Renal cortical epithelial cell (primary cell): ENCODE measurements at regions not wholly inside any gene's neighbourhood (a gene's known extent, or its start where the extent isn't known, plus 50 kb on each side); places are given as distances from the start of the nearest gene placed in this dataset.

ENCODE experiments used
- DNase-seq: peaks from one replicate; pipeline ENCODE4 v3.0.0-alpha.2; 2011; ENCODE audit warnings: low read depth

DNA sequence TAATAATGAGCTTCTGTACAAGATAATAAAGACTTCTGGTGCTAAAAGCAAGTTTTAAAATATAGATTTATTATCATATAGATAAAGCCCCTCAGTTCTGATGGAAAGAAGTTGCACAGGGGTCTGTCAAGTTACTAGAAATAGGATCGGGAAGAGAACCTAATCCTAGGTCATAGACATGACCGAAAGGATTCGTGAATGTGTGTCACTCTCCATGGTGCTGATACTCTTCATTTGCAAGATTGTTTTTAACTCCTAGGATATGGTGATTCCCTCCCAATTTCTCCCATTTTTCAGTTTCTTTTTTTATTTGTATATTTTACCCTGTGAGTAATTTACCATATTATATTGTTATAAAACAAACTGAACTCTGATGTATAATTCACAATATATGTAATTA is 58.9 kb upstream of the CTNNA2 start:
- DNase-seq: no peak

DNA sequence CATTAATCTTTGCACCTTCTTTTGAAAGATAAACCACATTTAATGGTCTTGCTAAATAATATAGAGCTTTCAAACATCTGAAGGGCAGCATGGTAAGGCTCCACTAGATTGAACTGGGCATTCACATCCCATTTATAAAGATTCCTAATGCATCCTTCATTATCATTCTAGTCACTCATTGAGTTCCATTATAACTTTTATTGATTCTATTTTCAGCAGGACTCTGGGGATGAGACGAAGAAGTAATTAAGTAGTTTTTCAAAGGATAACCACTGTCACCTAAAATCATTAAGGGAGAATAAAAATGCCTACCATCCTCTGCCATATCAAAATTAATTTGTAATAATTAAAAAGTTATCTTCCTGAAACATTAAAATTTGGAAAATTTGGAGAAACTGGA is 60.2 kb upstream of the CTNNA2 start:
- DNase-seq: no peak

DNA sequence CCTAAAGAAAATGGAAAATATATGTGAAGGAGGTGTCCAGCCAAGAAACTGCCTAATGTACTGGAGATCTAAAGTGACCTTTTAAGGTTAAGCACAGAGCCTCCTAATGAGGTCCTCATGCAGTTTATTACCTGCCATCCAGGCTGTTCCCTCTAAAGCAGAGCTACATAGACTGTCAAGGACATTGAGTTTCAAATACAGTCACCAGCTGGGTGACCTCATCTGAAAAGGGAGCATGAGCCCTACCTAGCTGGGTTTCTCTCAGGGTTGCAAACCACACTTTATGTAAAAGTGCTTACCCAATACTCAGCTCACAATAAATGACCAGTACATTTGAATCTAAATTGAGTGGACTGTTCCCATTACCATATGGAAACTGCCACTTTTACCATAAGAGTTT is 65.4 kb upstream of the CTNNA2 start:
- no peak for DNase-seq

DNA sequence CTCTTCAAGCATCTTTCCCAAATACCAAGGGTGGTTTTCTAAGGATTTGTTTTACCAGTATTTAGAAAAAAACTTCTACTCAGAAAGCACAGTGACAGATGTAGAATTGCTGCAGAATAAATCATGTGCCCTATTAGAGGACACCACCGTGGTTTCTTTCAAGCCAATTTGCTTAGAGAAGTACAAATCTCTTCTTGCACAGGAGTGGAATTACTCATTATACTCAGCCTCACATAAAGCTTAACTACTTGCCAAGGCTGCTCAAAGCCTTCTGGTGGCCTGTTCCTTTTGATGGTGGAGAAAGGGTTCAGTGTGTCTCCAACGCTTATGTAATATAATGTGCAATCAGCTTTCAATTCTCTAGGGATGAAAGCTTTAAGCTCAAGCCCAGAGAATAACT is 66.5 kb upstream of the CTNNA2 start:
- DNase-seq: no peak

DNA sequence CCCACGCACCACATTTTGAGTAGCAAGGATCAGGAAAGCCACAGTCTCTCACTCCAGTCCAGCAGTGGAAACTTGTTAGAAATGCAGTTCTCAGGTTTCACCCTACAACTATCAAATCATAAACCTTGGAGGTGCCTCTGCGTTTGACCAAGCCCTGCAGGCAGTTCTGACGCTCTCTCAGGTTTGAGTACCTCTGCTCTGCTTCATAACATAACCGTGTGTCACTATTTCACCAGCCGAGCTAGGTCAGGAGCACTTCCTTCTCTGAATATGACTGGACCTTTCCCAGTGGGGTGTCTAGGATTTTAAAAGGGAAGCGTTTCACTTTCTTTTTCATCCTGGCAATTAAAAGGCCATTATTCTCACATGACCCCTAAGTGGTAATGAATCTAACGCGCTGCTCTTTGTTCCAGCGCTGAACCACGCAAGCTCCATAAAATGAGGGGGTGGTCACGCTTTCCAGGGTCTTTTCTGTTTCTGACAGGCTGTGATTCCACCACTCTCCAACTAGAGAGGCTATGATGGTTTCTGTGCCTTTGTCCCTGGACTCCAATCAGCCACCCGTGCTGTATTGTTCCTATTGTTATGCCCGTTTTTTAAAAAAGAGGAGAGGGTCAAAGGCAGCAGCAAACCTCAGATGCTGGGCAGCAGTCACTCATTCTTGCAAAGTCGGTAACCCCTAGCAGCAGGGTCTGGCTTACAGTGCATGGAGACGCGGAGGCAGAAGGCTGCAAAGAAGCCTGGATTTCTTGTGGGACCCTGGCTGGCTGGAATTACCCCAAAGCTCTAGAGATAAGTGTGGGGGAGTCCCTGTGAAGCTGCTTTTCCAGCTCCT is 75.2 kb upstream of the CTNNA2 start:
- peak; percentile 31 for DNase-seq

DNA sequence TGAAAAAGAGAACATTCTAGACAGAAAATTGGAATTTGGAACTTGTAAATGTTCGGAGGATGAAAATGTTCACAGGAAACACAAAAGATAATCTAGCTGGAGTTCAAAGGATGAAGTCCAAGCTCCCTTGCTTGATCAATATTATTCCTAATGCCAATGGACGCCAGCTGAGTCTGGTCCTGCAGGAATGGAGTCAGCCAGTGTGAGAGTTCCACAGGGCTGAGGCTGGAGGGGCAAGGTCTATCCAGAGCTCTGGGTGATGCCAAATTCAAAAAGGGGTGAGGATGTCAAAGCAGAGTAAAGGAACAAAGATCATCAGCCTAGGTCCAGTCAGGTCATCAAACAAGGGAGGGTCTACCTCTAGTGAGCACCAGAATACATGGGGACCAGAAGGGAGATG is 78.5 kb upstream of the CTNNA2 start:
- DNase-seq: no peak

DNA sequence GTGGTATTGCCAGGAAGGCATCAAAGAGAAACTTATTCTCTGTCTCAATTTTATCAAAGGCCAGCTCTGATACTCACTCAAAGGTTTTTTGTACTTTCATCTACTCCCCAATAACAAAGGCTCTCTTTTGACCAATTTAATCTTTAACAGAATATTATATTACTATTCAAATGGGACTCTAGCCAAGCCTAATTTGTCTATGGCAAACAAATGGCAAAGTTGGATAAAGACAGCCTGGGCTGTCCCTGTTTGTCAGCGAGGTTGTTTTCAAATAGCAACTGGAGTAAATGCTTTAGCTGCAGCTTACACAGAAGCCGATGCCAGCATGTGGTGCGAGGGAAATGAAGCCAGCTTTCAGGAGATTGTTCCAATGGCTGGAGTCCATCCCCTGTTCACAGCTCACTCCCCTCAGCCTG is 80.1 kb upstream of the CTNNA2 start:
- DNase-seq: no peak

DNA sequence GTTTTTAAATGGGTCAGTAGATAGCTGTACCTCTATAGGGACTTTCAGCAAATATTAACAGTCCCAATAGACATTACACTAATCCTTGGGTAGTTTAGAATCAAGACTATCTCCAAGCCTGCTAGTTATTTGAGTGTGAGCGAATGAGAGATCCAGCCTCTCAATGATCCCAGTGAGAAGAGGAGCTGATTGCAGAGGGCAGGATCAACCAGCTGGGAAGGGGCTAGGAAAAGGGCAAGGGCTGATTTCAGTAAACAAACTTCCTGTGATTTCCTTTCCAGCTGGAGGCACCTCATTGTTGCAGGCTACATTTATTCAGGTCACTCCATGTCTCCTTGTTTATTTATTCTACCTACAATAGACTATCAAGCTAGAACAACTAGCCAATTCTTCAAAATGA is 84.1 kb upstream of the CTNNA2 start:
- DNase-seq: no peak

DNA sequence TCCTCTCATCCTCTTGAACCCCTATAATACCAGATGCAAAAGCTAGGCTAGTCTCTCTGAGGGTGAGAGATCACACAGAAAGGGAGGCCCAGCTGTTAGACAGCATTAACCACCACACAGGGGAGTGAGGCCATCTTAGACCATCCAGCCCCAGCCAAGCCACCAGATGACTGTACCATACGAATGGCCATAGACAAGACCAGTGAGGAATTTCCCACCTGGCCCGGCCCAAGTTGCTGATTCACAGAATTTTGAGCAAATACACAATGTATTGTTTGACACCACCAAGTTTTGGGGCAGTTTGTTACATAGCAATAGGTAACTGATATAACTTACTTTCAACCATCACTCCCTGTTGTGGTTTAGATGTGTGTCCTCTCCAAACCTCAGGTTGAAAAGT is 98.2 kb upstream of the CTNNA2 start:
- DNase-seq: no peak

DNA sequence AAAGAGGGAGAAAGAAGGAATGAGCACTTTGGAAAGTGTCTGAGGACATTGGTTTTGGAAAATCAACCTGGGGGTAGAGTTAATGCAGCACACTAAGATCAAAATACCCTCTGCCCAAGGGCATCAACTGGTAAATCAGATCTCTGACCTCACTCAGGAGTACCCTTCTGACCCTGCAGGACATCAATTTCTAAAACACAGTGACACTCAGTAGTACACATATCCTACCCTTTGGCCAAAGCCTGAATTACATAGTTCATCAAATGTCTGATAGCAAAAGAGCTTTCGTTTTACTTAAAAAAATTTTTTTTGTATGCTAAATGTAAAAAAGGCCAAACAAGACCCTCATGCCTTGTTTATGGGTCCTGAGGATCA is 118.4 kb upstream of the CTNNA2 start:
- no peak for DNase-seq

DNA sequence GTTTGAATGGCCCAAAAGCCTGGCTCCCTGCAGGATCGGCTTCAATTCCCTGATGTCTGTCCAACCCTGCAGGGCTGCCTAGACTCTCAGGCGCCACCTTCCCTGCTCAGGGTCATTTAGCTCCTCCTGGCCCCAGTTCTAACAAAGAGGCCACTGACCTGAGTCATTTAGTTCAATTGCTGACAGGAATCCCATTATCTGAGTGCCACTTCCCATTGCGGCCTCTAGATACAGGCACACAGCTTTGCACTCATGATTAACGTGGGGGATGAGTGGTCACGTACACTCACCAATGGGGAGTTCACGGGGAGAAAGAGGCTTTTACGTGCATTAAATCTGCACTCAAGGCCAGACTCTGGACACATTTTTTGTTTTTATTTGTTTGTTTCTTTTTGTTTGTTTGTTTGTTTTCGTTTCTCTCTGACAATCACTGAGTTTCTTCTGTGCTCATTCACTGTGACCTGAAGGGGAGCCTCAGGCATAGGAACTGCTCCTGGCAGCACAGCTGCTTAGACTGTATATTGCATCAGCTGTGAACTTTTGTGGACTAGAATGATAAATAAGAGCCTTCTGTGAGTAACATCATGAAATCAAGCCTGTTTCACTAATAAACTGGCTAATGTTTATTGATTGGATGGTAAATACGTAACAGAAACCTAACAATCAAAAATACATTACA is 118.9 kb upstream of the CTNNA2 start:
- DNase-seq: no peak

DNA sequence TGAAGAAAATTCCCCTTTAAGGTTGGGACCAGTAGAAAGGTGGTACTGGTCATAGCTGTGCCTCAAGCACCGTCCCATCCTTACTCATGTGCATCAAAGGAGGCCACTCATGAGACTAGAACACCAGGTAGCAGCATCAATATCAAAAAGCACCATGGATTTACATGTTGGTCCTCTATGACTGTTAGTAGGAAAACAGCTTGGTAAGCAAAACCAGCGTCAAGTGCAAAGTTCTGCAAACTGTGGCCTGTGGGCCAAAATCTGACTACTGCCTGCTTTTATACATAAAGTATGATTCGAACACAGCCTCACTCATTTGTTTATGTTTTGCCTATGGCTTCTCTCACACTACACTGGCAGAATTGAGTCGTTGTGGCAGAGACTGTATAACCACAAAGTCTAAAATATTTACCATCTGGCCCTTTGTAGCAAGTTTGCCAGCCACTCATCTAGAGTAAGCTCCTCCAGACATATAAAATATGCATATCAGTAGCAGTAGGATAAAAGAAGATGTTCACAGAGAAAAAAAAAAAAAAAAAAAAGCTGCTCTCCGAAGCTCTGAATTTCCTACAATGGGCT is 119.7 kb upstream of the CTNNA2 start:
- DNase-seq: no peak

DNA sequence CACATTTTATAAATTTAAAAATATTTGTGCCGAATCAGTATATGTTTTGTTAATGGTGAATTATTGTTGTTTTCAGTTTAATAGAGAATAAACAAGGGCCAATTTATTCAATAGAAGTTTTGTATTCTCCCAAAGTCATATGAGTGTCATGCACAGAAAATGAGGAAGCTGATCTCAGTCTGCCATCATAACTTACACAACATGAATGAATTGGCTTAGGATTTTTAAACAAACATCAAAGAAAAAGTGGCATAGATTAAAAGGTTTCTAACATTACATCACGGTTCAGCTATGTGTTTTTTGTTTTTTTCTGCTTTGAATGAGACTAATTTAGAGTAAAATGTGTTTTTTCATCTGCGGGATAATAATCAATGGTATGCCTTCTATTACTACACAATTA is 123.4 kb upstream of the CTNNA2 start:
- no peak for DNase-seq

DNA sequence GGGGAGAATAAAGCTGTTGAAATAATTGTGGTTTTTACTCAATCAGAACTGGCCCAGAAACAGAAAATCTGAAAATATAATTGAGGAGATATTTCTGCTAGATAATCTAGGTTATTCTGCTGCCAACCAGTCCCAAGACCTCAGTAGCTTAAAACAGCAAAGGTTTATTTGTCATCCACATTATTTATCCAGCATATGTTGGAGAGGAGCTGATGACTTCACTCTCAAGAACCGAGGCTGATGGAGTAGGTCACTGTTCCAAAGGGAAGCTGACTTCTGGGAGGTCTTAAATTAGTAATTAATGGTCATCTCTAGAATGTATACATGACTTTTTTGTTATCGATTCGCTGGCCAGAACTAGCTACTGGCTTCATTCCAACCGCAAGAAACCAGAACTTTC is 124.8 kb upstream of the CTNNA2 start:
- no peak for DNase-seq

DNA sequence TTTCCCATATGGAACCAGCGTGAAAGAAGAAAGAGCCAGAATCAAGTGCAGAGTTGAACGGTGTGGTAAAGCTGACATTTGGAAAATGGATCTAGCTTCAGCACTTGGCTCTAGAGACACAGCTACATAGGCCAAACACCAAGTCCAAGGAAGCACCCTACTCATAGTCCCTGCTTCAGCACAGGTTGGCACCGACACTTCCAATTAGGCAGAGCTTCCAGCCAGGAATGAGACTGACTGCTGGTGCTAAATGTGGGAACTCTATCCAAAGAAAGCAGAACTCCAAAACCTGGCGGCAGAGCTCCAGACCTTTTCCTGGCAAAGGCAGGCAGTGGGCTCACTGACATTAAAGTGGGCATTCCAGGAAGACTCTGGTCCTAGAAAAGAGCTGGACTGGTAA is 125.4 kb upstream of the CTNNA2 start:
- no peak for DNase-seq

DNA sequence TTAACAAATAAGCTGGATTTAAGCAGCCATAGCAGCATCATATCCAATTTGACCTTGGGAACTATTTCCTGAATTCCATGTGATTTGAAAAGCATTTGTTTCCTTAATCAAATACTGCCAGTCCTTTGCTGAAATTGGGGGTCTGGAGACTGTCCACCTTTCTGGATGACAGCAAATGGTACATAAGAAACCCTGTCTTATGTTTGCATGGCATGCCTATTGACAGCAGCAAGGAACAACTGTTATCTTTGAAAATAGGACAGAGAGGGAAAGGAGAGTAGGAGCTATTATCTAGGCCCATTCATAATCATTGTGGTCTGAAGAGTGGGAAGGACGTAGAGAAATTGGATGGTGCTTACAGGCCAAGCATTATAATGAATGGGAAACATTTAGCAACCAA is 129.2 kb upstream of the CTNNA2 start:
- DNase-seq: no peak

DNA sequence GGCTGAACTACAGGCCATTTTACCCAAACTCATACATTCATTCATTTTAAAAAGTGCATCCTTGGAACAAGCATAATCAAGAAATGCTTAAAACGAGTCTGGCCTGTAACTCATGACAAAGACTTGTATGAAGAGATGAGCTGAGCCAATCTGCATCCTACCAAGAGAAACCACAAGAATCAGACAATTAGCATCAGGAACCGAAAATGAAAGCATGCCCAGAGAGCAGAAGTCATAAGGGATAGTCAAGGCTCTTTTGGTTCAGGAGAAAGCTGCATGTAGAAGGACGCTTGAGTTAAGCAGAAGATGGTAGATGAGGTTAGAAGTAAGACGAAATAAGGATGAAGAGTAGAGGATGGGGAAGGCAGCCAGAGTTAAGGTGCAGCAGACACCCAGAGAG is 137.0 kb upstream of the CTNNA2 start:
- DNase-seq: no peak

DNA sequence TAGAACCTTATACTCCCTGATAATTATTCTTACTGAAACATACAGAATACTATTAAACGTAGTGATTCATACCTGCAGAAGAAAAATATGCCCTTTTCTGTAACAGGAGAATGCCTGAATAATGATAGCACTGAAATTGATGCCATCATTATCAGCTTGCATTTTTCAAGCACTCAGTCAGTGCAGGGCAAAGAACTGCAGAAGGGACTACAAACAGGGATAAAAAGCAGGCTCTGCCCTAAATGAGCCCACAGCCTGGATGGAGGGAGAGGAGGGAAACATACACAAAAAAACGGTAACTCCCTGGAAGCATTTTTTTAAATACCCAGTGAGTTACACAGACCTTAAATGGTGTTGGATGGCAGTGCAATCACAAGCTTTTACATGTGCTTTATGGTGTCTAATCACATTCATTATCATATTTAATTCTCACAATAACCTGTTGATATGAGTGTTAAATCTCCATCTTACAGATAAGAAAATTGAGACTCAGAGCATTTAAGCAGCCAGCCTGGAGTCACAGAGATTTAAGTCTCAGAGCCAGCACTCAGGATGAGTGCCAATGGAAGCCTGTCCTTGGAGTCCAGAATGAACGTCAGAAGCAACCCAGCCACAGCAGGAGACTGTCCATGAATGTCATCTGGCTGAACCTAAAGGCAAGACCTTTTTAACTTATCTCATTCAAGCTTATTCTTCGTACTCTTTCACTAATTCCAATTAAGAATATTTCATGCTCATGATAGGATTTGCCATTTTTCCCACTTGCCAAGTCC is 139.3 kb upstream of the CTNNA2 start:
- DNase-seq: no peak

DNA sequence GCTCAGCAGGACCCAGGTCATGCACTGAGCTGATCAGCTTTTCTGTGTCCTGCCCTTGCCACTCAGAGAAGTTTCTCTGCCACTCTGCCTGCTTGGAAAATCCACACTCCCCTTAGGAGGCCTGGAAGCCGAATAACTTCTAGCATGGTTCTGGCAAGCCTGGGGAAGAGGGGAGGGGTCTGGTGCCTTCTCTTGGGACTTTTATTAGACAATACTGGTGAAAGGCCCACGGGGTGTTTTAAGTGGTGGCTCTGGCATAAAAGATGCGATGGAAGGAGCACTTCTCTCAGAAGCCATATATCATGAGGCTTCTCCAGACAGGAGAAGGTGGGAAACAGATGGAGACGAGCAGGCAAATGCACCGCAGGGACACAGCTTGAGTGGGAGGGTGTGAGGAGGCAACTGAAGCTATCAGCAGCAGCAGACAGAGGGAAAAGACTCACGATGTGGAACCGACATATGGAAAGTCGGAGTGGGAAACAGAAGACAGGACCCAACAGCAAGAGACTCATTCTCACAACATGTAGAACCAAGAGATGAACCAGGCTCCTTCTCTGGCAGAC is 141.8 kb upstream of the CTNNA2 start:
- DNase-seq: no peak

DNA sequence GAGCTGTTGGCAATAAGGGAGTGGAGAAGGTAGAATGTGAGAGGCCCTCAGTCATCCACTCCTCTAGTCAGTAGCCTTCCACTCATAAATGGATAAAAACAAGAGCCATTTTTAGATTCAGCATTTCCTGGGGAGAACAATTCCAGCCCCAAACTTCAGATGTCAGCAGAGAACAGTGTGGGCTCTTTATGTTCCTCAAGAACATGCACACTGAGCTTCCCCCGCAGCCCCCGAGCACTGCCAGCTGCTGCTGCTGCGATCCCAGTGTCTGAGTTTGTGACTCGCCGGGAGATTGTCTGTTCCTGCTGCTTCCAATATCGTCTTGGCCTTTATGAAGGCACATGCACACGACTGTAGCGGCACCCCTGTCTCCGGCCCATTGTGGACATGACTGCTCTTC is 143.7 kb upstream of the CTNNA2 start:
- no peak for DNase-seq

DNA sequence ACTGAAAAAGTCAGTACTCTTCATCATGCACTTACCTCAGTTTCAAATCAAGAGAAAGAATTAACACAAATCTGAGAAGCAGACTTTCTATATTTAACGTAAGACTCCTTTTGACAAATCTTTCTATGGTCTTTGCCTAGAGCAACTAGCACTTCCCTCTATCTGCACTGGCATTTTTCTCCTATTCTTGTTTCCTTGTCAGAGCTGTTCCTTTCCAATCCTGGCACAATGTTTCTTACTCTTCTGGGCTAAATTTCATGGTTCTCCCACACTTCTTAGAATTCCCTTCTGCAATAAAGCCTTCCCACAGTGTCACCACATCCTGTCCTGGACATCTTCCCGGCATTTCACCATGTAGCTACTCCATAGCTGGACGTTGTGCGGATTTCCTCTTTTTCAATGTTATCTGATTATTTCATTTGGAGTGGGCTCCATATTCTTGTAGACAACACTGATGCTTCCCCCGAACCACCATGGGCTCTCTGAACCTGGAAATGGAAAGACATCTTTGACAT is 144.7 kb upstream of the CTNNA2 start:
- DNase-seq: no peak

DNA sequence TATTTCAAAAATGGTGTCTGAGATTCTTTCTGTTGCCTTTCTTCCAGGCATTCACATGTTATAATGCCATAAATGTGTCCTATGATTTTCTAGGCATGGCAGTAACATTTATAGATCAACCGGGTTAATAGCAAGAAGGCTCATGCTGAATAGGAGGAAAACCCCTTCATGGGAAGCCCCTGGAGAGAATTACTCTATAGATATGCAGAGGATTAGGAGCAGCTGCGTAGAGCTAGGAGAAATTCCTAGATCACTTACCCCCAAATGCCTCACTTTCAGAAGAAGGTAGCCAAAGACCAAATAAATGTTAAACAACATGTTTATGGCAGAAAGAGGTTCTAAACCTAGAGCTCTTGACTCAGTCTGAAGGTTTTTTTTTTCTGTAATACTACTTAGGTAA is 153.4 kb upstream of the CTNNA2 start:
- DNase-seq: no peak
